HL-60 (cell line): ENCODE measurements at regions not wholly inside any gene's neighbourhood (a gene's known extent, or its start where the extent isn't known, plus 50 kb on each side); places are given as distances from the start of the nearest gene placed in this dataset.

Source experiments
- GABPA ChIP-seq: IDR thresholded peaks from 2 replicates; pipeline ENCODE4 v1.6.1; 2012; ENCODE audit warnings: low read depth
- POLR2AphosphoS5 ChIP-seq: IDR thresholded peaks from 2 replicates; pipeline ENCODE4 v1.6.1; 2012; ENCODE audit warnings: low read depth
- SPI1 ChIP-seq: IDR thresholded peaks from 2 replicates; pipeline ENCODE4 v1.6.1; 2012; ENCODE audit warnings: low read depth, mild to moderate bottlenecking, borderline replicate concordance
- TF ChIP-seq, protein P1 (sequence below): IDR thresholded peaks from one replicate; pipeline ENCODE4 v1.5.1; 2011; ENCODE audit warnings: low read length, control low read depth, inconsistent platforms; ENCODE audit not compliant: insufficient read depth
- TF ChIP-seq, protein P2 (sequence below): IDR thresholded peaks from 2 replicates; pipeline ENCODE4 v1.6.1; 2012; ENCODE audit warnings: low read depth; ENCODE audit not compliant: insufficient replicate concordance

DNA sequence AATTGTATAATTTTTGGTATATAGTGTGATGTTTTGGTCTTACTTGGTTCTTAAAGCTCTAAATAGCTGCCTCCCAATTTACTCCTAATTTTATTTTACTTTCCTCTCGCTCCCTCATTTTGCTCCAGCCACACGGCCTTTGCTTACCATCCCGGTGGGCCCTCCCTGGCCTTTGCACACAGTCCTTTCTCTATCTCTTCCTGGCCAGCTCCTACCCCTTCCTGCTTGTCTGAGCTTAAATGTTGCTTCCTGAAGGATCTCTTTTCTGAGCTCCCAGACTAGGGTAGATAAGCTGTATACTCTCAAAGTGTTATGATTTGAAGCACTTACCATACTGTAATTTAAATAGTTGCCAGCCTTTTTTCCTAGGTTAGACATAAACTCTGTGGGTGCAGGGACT lies 121.7 kb downstream of the UTRN start:
- TF ChIP-seq, protein P1, sequence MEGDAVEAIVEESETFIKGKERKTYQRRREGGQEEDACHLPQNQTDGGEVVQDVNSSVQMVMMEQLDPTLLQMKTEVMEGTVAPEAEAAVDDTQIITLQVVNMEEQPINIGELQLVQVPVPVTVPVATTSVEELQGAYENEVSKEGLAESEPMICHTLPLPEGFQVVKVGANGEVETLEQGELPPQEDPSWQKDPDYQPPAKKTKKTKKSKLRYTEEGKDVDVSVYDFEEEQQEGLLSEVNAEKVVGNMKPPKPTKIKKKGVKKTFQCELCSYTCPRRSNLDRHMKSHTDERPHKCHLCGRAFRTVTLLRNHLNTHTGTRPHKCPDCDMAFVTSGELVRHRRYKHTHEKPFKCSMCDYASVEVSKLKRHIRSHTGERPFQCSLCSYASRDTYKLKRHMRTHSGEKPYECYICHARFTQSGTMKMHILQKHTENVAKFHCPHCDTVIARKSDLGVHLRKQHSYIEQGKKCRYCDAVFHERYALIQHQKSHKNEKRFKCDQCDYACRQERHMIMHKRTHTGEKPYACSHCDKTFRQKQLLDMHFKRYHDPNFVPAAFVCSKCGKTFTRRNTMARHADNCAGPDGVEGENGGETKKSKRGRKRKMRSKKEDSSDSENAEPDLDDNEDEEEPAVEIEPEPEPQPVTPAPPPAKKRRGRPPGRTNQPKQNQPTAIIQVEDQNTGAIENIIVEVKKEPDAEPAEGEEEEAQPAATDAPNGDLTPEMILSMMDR: no peak
- TF ChIP-seq, protein P2, sequence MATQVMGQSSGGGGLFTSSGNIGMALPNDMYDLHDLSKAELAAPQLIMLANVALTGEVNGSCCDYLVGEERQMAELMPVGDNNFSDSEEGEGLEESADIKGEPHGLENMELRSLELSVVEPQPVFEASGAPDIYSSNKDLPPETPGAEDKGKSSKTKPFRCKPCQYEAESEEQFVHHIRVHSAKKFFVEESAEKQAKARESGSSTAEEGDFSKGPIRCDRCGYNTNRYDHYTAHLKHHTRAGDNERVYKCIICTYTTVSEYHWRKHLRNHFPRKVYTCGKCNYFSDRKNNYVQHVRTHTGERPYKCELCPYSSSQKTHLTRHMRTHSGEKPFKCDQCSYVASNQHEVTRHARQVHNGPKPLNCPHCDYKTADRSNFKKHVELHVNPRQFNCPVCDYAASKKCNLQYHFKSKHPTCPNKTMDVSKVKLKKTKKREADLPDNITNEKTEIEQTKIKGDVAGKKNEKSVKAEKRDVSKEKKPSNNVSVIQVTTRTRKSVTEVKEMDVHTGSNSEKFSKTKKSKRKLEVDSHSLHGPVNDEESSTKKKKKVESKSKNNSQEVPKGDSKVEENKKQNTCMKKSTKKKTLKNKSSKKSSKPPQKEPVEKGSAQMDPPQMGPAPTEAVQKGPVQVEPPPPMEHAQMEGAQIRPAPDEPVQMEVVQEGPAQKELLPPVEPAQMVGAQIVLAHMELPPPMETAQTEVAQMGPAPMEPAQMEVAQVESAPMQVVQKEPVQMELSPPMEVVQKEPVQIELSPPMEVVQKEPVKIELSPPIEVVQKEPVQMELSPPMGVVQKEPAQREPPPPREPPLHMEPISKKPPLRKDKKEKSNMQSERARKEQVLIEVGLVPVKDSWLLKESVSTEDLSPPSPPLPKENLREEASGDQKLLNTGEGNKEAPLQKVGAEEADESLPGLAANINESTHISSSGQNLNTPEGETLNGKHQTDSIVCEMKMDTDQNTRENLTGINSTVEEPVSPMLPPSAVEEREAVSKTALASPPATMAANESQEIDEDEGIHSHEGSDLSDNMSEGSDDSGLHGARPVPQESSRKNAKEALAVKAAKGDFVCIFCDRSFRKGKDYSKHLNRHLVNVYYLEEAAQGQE: no peak
- TF ChIP-seq POLR2AphosphoS5 (no peak), GABPA (no peak), SPI1 (no peak)
